K562 (cell line): ENCODE measurements at regions not wholly inside any gene's neighbourhood (a gene's known extent, or its start where the extent isn't known, plus 50 kb on each side); places are given as distances from the start of the nearest gene placed in this dataset.
A peak's percentile ranks its signal among the peaks of the same experiment; 100 is the strongest.

Experiments used
- ATAC-seq: fragments of 200-7000 bp; cut with Tn5 transposase; 3 replicates; pipeline ENCODE4 v1.9.1; 2020; ENCODE audit warnings: moderate library complexity
- BruUV-seq: library from RNA; stranded (reverse); fragments of 400-500 nt; replicated peaks from 2 replicates; lab custom pipeline; 2021; lab: Mats Ljungman, UMichigan
- CTCF ChIA-PET: fragments of 300-600 bp; formaldehyde crosslinking; extraction: SDS; loops from one replicate; lab custom pipeline; 2021; ENCODE audit warnings: low intra/inter-chr PET ratio; lab: Yijun Ruan, JAX
- POLR2A ChIA-PET: fragments of 300-600, 350-650 bp; sonication (Branson Sonifier 250); formaldehyde crosslinking; extraction: SDS; loops from one replicate; lab custom pipeline; 2021; ENCODE audit warnings: antibody characterized with exemption, inconsistent platforms; lab: Yijun Ruan, JAX
- DNase-seq, 4 experiments: peaks; one replicate each; pipeline versions ENCODE4 v3.0.0 to v3.0.0-alpha.2; 2011 to 2018; ENCODE audit warnings: low spot score in 3 of 4, mixed read lengths in 3 of 4; ENCODE audit errors: extremely low read depth in 1 of 4
- FAIRE-seq: peaks from 2 replicates; lab custom pipeline; 2011; peaks lifted over from hg19 to GRCh38; lab: Jason Lieb, UNC
- H2AFZ ChIP-seq: 2 replicates; pipeline ENCODE4 v1.6.0; 2011; ENCODE audit warnings: low read depth, low read length, control low read depth, inconsistent platforms
- H3K27ac ChIP-seq: fragments of 200-600 bp; 3 replicates; pipeline ENCODE4 v1.8.0; 2011; ENCODE audit warnings: low read depth, mild to moderate bottlenecking, control low read depth, inconsistent platforms, low read length, moderate library complexity, mixed read lengths; ENCODE audit errors: extremely low read depth
- H3K27me3 ChIP-seq, 2 experiments: fragments of 300-600 bp in 1 of 2; 2 replicates in 1 of 2; 3 replicates in 1 of 2; pipeline versions ENCODE4 v1.6.0 to v1.8.0; 2011; ENCODE audit warnings: inconsistent platforms in 2 of 2, low read length in 2 of 2, mild to moderate bottlenecking in 1 of 2, mixed read lengths in 1 of 2, moderate library complexity in 1 of 2; ENCODE audit not compliant: control insufficient read depth in 2 of 2, insufficient read depth in 2 of 2
- H3K36me3 ChIP-seq: fragments of 300-600 bp; 3 replicates; pipeline ENCODE4 v1.8.0; 2011; ENCODE audit warnings: mild to moderate bottlenecking, low read length, inconsistent platforms; ENCODE audit not compliant: control insufficient read depth, insufficient read depth
- H3K4me1 ChIP-seq, 2 experiments: fragments of 200-600 bp in 1 of 2; replicated peaks in 1 of 2; 2 replicates in 1 of 2; 3 replicates in 1 of 2; pipeline versions ENCODE4 v1.5.1 to v1.8.0; 2011; ENCODE audit warnings: inconsistent platforms in 2 of 2, low read length in 2 of 2, mild to moderate bottlenecking in 1 of 2, mixed read lengths in 1 of 2, moderate library complexity in 1 of 2; ENCODE audit not compliant: control insufficient read depth in 2 of 2, insufficient read depth in 2 of 2
- H3K4me2 ChIP-seq: 2 replicates; pipeline ENCODE4 v1.6.1; 2011; ENCODE audit warnings: low read length, control low read depth, inconsistent platforms, mixed read lengths; ENCODE audit not compliant: insufficient read depth
- H3K4me3 ChIP-seq: fragments of 200-600 bp; sonication (generic), shearing (Covaris generic); 2 replicates; pipeline ENCODE4 v1.5.1; 2016; ENCODE audit warnings: control low read depth, inconsistent platforms
- H3K79me2 ChIP-seq: fragments of 200-600 bp; 3 replicates; pipeline ENCODE4 v1.8.0; 2011; ENCODE audit warnings: low read length, inconsistent platforms; ENCODE audit not compliant: control insufficient read depth, insufficient read depth
- H3K9ac ChIP-seq, 2 experiments: 2 replicates each; pipeline versions ENCODE4 v1.6.0 to v1.6.1; 2011; ENCODE audit warnings: low read depth in 2 of 2, low read length in 2 of 2, control low read depth in 1 of 2, inconsistent platforms in 1 of 2, mild to moderate bottlenecking in 1 of 2, mixed read lengths in 1 of 2; ENCODE audit not compliant: insufficient read depth in 1 of 2
- H3K9me1 ChIP-seq: one replicate; pipeline ENCODE4 v1.6.0; 2011; ENCODE audit warnings: inconsistent platforms, mild to moderate bottlenecking, low read length, moderate library complexity; ENCODE audit not compliant: control insufficient read depth, insufficient read depth
- H3K9me3 ChIP-seq: replicated peaks from 2 replicates; pipeline ENCODE4 v1.5.1; 2011; ENCODE audit warnings: low read depth, low read length, inconsistent platforms; ENCODE audit not compliant: control insufficient read depth, insufficient read depth
- H4K20me1 ChIP-seq: replicated peaks from 2 replicates; pipeline ENCODE4 v1.6.1; 2011; ENCODE audit warnings: low read length, inconsistent platforms, mixed read lengths; ENCODE audit not compliant: control insufficient read depth, insufficient read depth
- ARID4B ChIP-seq: sonication (generic); formaldehyde crosslinking; IDR thresholded peaks from 2 replicates; pipeline ENCODE4 v1.8.0; 2022; ENCODE audit warnings: mild to moderate bottlenecking, missing genetic modification reagents
- ELF2 ChIP-seq: fragments of 250-450 bp; sonication (Bioruptor Pico); IDR thresholded peaks from 2 replicates; pipeline ENCODE4 v1.5.0; 2021; ENCODE audit warnings: mild to moderate bottlenecking
- JUN ChIP-seq, 2 experiments: sonication (generic) in 1 of 2; formaldehyde crosslinking in 1 of 2; IDR thresholded peaks; 2 replicates each; pipeline versions ENCODE4 v1.6.1 to v1.8.0; 2012 to 2022; ENCODE audit warnings: borderline replicate concordance in 2 of 2, mild to moderate bottlenecking in 2 of 2, improper control_type of control experiment in 1 of 2, low read depth in 1 of 2, low read length in 1 of 2, missing genetic modification reagents in 1 of 2
- NFXL1 ChIP-seq: fragments of 450-650 bp; formaldehyde crosslinking; IDR thresholded peaks from 2 replicates; pipeline ENCODE4 v1.4.0; 2021; ENCODE audit warnings: mild to moderate bottlenecking
- ZNF224 ChIP-seq: sonication (generic); formaldehyde crosslinking; IDR thresholded peaks from 2 replicates; pipeline ENCODE4 v1.8.0; 2022; ENCODE audit warnings: mild to moderate bottlenecking, missing genetic modification reagents
- ZNF311 ChIP-seq: fragments of 250-450 bp; sonication (Bioruptor Pico); IDR thresholded peaks from 2 replicates; pipeline ENCODE4 v1.4.0; 2020; ENCODE audit warnings: mild to moderate bottlenecking, moderate library complexity
- ZNF79 ChIP-seq: fragments of 250-450 bp; sonication (Bioruptor Pico); IDR thresholded peaks from 2 replicates; pipeline ENCODE4 v1.4.0; 2020; ENCODE audit warnings: low read depth, mild to moderate bottlenecking, moderate library complexity
- WGBS: fragments of 100-300 bp; shearing (Covaris generic); methylation state at CpG from one replicate; pipeline ENCODE4 v1.1.6; 2016; ENCODE audit warnings: low coverage, mixed read lengths; ENCODE audit not compliant: insufficient coverage; ENCODE audit errors: missing lambda C conversion rate; 5-methylcytosine and 5-hydroxymethylcytosine counted together
- in situ Hi-C: fragments of 300-500 bp; cut with MboI; formaldehyde crosslinking; loops from 4 replicates; pipeline ENCODE4 v1.15.0; 2018; ENCODE audit warnings: inconsistent platforms, mixed read lengths
- intact Hi-C: fragments of 100-400 bp; cut with micrococcal nuclease; formaldehyde crosslinking; loops from 2 replicates; pipeline ENCODE4 v1.14.2; 2022

- TF ChIP-seq ARID4B = 0 out of 2 replicates have a peak, but pooled peaks have one; percentile 32
- TF ChIP-seq ZNF79 (CRISPR knock-in tag) = no peak
- TF ChIP-seq ELF2 (CRISPR knock-in tag) = no peak
- no peak for TF ChIP-seq NFXL1 (CRISPR knock-in tag)
- no peak for TF ChIP-seq JUN (IDR thresholded peaks at IDR 0.05; ENCODE audit: borderline replicate concordance, low read depth, low read length)
- no peak for TF ChIP-seq JUN (CRISPR knock-in tag; IDR thresholded peaks at IDR 0.05; ENCODE audit: borderline replicate concordance)
- TF ChIP-seq, all 486 proteins: peak for 4
Observed at GRCh38 chr7:148487912-148488311, 102.7 kb upstream of the C7orf33 start (continued).

DNA sequence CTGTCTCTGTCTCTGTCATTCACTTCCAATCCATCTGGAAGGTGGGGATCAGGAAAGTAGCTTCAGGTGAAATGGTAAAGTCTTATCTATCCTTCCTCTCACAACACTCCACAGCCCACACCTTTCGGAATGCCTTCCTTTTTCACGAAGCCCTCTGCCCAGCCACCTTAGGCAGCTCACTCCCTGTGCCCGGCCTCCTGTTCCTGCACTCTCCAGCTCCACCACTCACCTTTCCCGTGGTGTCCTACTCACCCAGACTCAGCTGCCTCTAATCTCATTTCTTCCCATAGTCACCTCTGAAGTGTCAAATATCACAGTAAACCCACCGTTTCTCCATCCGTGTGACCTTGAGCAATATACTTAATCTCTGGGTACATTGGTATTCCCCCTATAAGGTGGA lies 100.9 kb upstream of the C7orf33 start:
- H3K36me3 ChIP-seq = no peaks in the 10 kb centered on the region
- POLR2A ChIA-PET = interaction anchor here (0.6 kb wide), 2 partner anchors 11 to 30 kb away, joined by 3 to 4 read pairs; no protein-coding TSS in a partner anchor
- H3K79me2 ChIP-seq = no peaks in the 10 kb centered on the region
- in situ Hi-C loops = no loop called here
- H3K4me3 ChIP-seq = no peak overlapping the region
- FAIRE-seq (no peak), ATAC-seq (no peak), DNase-seq (no peak)
- no peak overlapping the region for H3K4me2 ChIP-seq
- H3K9me1 ChIP-seq = no peaks in the 10 kb centered on the region
- intact Hi-C loops = loop anchor here (5.0 kb wide), 1 partner anchor 222 kb away; no protein-coding TSS in a partner anchor
- CTCF ChIA-PET = no interaction called here
- H2AFZ ChIP-seq = no peak overlapping the region
- no peaks in the 10 kb centered on the region for H4K20me1 ChIP-seq
- H3K27ac ChIP-seq = no peak overlapping the region
- no peaks in the 10 kb centered on the region for H3K4me1 ChIP-seq
- BruUV-seq = no TSS peak
- no peak overlapping the region for H3K9ac ChIP-seq
- peaks cover 7 to 24% of the 10 kb centered on the region in 2 experiments; a peak in 4 of 5 replicates for H3K27me3 ChIP-seq
- H3K9me3 ChIP-seq = no peaks in the 10 kb centered on the region
- WGBS = 0% methylated on average over 6 of the region's 6 CpGs
- no peak for TF ChIP-seq ZNF224 (CRISPR knock-in tag)
- TF ChIP-seq ZNF79 (CRISPR knock-in tag) = no peak
- TF ChIP-seq ZNF311 (CRISPR knock-in tag) = no peak
